ENCODE measurements at regions not wholly inside any gene's neighbourhood (a gene's known extent, or its start where the extent isn't known, plus 50 kb on each side); places are given as distances from the start of the nearest gene placed in this dataset.
"Not testable (repeated sequence)": the region's sequence is repeated elsewhere in the genome, so short reads cannot be mapped to it uniquely, and the experiment has no call there.

DNA sequence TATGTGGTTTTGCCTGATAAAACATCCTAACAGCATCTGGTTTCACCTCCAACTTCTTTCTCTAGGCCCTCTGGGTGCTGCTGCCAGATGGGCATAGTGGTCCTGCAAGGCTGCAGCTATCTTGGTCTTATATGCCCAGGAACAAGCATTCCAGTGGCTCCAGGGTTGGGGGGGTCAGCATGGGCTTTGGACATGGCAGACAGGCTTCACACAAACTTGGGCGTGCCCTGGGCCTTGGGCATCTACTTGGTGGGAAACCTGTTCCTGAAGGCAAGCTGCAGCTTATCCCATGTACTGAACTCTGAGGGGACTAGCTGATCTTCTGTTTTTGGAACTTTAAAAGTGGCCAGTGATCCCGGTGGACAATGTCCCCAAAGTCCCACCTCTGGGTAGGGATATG, 54.9 kb upstream of the ZNF678 start:
- no peak for DNase-seq

DNA sequence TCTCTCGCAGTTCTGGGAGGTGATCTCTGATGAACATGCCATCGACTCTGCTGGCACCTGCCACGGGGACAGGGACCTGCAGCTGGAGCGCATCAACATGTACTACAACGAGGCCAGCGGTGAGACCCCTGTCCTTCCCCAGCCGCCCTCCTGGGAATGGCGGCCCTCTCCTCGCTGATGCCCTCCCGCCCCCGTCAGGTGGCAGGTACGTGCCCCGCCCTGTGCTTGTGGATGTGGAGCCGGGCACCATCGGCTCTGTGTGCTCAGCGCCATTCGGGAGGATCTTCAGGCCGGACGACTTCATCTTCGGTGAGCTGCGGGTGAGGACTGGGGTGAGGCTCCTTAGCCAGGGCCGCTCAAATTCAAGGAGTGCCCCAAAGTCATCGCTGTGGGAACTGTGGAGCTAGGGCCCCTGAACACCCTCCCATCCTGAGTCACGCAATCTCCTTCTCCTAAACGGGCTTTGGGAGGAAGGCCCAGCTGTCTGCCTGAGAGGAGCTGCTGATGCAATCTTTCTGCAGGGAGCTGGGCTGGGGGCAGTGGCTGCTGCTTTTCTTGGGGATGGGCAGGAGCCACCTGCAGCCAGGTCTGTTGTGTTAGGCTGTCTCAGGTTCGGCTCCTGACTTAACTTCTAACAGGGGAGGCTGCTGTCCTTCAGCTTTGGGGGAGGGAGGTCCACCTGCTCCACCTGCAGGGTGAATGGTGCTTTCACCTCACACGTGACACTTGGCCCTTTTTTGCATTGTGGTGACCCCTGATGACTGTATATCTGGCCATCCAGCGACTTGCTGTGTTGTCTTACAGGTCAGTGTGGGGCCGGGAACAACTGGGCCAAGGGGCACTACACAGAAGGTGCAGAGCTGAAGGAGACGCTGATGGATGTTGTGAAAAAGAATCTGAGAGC, 56.6 kb upstream of the ZNF678 start:
- not testable (repeated sequence) for DNase-seq

DNA sequence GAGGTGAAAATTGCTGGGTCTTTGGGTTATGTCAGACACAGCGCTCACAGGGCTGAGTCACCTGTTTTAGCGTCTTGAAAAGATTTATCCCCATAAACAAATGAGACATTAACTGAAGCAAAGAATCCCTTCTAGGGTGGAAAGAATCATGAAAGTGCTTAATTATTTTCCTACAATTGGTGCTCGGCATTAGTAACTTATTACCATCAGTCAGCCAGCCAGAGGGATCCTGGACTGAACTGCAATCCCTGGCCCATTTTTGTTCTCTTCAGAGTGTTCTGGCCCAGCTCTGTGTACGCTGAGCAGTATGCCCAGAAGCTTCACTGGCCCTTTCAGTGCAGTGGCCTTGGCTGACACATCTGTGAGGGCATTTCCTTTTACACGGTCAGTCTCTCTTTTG, 67.3 kb upstream of the ZNF678 start:
- not testable (repeated sequence) for DNase-seq

DNA sequence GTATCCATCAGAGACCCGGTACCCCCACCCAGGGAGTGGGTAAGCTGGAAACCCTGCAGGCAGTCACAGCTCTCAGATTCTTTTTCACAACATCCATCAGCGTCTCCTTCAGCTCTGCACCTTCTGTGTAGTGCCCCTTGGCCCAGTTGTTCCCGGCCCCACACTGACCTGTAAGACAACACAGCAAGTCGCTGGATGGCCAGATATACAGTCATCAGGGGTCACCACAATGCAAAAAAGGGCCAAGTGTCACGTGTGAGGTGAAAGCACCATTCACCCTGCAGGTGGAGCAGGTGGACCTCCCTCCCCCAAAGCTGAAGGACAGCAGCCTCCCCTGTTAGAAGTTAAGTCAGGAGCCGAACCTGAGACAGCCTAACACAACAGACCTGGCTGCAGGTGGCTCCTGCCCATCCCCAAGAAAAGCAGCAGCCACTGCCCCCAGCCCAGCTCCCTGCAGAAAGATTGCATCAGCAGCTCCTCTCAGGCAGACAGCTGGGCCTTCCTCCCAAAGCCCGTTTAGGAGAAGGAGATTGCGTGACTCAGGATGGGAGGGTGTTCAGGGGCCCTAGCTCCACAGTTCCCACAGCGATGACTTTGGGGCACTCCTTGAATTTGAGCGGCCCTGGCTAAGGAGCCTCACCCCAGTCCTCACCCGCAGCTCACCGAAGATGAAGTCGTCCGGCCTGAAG, 69.3 kb upstream of the ZNF678 start:
- not testable (repeated sequence) for DNase-seq

GRCh38 chr1:227490478-227490877, 72.9 kb upstream of the ZNF678 start:
- DNase-seq = no peak

DNA sequence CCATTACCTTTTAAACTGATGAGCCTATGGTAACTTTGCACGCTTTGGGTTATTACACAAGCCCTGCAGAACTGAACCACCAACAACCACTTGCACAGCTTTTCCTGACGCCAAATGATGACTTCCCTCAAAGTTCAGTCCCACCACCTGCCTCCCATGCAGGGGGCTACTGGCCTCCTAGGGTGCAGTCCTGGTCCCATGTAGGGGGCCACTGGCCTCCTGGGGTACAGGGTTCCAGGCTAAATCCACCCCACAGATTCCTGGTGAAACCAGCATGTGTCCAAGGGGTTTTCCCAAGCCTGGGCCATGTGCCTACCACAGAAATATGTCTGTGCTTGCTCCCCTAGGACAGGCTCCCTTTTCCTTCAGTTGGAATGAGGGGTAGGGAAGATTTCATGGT, 73.4 kb upstream of the ZNF678 start:
- DNase-seq = no peak

GRCh38 chr1:227489572-227489971, 73.8 kb upstream of the ZNF678 start:
- DNase-seq = no peak

GRCh38 chr1:227487606-227488005, 75.8 kb upstream of the ZNF678 start:
- no peak for DNase-seq

DNA sequence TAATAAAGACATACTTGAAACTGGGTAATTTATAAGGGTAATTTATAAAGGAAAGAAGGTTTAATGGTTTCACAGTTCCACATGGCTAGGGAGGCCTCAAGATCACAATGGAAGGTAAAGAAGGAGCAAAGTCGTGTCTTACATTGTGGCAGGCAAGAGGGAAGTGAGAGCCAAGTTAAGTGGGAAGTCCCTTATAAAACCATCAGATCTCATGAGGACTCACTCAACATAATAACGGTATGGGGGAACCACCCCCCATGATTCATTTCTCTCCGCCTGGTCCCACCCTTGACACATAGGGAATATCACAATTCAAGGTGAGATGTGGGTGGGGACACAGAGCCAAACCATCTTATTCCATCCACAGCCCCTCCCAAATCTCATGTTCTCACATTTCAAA, 76.8 kb upstream of the ZNF678 start:
- DNase-seq = no peak

- DNase-seq = no peak
Measured at GRCh38 chr1:227482023-227482299, 81.4 kb upstream of the ZNF678 start.

GRCh38 chr1:227474072-227474471, 89.3 kb upstream of the ZNF678 start:
- not testable (repeated sequence) for DNase-seq

GRCh38 chr1:227472772-227473171, 90.6 kb upstream of the ZNF678 start:
- no peak for DNase-seq

DNA sequence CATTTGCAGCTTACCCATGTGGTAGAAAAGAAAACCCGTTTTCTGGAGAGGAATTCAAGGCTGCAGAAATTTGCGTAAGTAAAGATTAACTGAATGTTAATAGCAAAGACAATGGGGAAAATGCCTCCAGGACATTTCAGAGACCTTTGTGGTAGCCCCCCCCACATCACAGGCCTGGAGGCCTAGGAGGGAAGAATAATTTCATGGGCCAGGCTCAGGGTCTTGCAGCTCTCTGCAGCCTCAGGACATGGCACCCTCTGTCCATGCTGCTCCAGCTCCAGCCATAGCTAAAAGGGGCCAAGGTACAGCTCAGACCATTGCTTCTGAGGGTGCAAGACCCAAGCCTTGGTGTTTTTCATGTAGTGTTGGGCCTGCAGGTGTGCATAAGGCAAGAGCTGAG, 92.7 kb upstream of the ZNF678 start:
- DNase-seq = no peak

DNA sequence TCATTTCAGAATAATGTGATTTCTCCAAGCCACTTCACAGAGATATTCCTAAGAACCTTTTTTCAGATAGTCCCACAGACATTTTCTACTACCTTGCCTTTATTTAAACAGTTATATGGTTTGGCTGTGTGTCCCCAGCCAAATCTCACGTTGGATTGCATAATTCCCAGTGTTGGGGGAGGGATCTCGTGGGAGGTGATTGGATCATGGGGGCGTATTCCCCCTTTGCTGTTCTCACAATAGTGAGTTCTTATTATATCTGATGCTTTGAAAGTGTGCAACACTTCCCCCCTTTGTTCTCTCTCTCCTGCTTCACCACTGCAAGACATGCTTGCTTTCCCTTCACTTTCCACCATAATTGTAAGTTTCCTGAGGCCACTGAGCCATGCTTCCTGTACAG, 93.6 kb upstream of the ZNF678 start:
- DNase-seq = no peak

DNA sequence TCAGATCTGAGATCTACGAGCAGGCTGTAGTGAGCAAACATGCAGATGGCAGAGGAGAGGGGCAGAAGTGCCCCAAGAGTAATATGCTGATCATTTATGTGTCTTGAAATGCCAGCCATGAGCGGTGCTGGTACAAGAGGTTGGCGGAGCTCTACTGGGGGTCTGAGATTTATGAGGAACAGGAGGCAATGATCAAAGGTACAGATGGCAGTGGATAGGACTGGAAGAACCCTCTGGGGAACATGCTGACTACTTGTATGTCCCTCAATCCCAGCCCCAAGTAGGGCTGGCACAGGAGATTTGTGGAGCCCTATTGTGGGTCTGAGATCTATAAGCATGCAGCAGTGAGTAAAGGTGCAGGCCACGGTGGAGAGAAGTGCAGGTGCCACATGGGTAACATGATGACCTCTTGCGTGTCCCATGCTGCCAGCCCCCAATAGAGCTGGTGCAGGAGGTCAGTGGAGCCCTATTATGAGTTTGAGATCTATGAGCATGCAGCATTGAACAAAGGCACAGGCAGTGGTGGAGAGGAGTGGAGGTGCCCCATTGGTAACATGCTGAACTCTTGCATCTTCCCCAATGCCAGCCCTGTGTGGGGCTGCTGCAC, 97.2 kb upstream of the ZNF678 start:
- DNase-seq = no peak

- DNase-seq = no peak
Measured at GRCh38 chr1:227465256-227465655, 98.1 kb upstream of the ZNF678 start.

- no peak for DNase-seq
Measured at GRCh38 chr1:227459977-227460376, 103.4 kb upstream of the ZNF678 start.

- DNase-seq = no peak
Measured at GRCh38 chr1:227459326-227459841, 104.0 kb upstream of the ZNF678 start.

DNA sequence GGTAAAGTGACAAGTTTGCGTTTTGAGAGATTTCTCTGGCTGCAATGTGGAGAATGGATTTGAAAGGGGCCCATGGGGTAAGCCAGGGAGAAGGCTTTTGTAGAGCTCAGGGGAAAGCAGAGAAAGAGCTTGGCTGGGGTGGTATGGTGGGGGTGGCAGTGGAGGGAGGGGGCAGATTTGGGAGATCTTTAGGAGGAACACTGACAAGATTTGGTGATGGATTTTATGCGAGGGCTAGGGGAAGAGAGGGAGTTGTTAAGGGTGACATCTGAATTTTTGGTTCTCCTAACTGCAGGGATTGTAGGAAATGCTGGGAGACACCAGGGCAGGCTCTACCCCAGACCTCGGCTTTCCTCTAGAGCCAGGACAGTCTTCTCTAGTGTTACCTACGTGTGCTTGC, 108.7 kb upstream of the ZNF678 start:
- DNase-seq = no peak

- DNase-seq = no peak
Measured at GRCh38 chr1:227453631-227454355, 109.6 kb upstream of the ZNF678 start.

DNA sequence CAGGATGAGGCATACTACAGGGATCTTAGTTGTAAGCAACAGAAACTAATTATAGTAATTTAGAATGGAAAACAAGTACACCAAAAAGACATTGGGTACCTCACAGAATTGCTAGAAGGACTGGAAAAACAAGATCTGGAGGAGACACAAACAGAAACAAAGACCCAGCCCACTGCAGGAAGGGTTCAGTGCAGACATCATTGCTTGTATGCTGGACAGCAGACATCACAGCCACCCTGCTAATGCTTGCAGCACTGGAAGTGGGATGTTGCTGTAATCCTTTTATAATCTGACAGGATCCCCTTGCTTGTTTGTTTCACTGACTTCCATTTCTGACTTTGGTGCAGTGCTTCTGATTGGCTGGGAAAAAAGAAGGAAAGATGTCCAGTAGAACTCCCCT, 111.4 kb upstream of the ZNF678 start:
- DNase-seq = no peak

DNA sequence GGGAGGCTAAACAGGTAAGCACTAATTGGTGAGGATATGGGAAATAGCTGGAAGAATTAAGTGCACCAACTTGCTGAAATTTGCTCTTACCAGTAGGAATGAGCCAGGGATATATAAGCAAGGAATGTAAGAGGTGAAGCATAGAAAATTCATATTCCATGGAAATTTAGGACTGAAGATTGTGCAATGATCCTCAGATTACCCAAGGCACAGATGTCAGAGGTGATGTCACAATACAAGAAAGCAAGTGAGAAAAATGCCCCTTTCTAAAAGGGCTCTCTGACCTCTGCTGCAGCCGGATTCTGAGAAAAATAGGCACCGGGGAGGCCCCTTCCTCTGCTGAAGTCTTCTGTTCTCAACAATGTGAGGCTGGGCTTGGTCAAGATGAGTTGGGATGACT, 112.3 kb upstream of the ZNF678 start:
- no peak for DNase-seq

- DNase-seq = no peak
Measured at GRCh38 chr1:227450489-227450888, 112.9 kb upstream of the ZNF678 start.
